ENCODE measurements at regions not wholly inside any gene's neighbourhood (a gene's known extent, or its start where the extent isn't known, plus 50 kb on each side); places are given as distances from the start of the nearest gene placed in this dataset.

DNA sequence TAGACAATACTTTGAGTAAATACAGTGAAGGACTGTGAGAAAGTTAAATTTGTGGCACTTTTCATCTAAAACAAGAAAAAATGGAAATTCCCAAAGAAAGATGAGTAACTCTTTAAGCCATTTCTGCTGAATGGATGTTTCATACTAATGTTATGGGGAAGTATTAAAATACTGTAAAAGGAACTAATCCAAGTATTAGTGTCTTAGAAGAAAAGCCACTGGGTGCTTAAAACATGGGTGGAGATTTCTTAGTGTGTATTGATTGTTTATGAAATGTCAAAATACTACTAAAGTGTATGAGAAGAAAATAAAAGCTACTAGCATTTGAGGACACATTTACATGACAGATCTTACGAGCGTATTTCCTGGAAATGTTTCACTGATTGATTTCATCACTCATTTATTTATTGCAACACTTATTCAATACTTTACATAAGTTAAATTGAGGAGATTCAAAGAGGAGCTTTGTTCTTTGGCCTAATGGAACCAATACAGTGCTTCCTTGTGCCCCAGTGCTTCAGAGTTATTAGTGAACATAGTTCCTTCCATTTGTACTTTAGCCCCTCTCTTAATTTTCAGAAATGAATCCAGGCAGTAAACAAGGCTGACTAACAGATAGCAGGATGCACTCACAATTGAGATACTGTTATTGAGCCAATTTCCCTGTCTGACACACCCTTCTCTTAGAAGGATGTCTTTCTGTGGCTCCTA, 155.5 kb upstream of the AHR start:
- intact Hi-C loops (cut with micrococcal nuclease; ENCODE audit: unreplicated experiment) (loop anchor here (1.0 to 2.0 kb wide), 4 partner anchors 42 to 153 kb away; no protein-coding TSS in a partner anchor), in situ Hi-C loops (cut with HindIII; ENCODE audit: extremely low pct_ligation_motif_present, low pct_unique_long_range_greater_than_20kb) (no loop called here)
- ChIA-PET POLR2A (interaction anchor here (0.7 to 2.7 kb wide), 8 partner anchors 11 to 155 kb away, joined by 3 to 22 read pairs (median 5); partner anchors contain the start of gene AHR), CTCF (ENCODE audit: low intra/inter-chr PET ratio, low total read pairs) (no interaction called here)
- Histone ChIP-seq H4K20me1 (ENCODE audit: insufficient read depth, low read length) (no peaks in the 10 kb centered on the region), H3K4me1 (ENCODE audit: insufficient read depth, low read length) (peaks cover 66% of the 10 kb centered on the region), H3K4me2 (ENCODE audit: low read depth, low read length) (peak overlapping the region; percentile 65), H3K9me3 (ENCODE audit: low read length) (no peaks in the 10 kb centered on the region), H3K9ac (ENCODE audit: insufficient read depth, low read depth, low read length) (peak overlapping the region; percentile 57), H3K4me3 (replicated peaks in 1 of 3; ENCODE audit: insufficient read depth in 1 of 3, low read depth in 2 of 3, low read length in 3 of 3) (peak overlapping the region in 2 of 3 experiments; percentile 38 to 42; a peak in 3 of 6 replicates), H3K27ac (ENCODE audit: extremely low read length, insufficient read depth, low read length) (peak overlapping the region; percentile 80), H2AFZ (ENCODE audit: low read length) (peak overlapping the region; percentile 17), H3K27me3 (ENCODE audit: control insufficient read depth in 1 of 2, insufficient read depth in 2 of 2, low read length in 2 of 2) (no peaks in the 10 kb centered on the region), H3K36me3 (replicated peaks in 1 of 2; ENCODE audit: control insufficient read depth in 1 of 2, insufficient read depth in 2 of 2, low read length in 2 of 2) (no peaks in the 10 kb centered on the region), H3K79me2 (ENCODE audit: insufficient read depth, low read length) (no peaks in the 10 kb centered on the region)
- WGBS (ENCODE audit: low lambda C conversion rate), result 13% methylated on average over 2 of the region's 2 CpGs
- peak; percentile 97 for ATAC-seq
- BruUV-seq (replicated peaks), result TSS peak; percentile 66
- peak; percentile 42 for FAIRE-seq
- peak; percentile 92 for DNase-seq (ENCODE audit: low spot score)
- TF ChIP-seq NFIC (IDR thresholded peaks at IDR 0.05; ENCODE audit: low read length) (peak; percentile 73; the same call in 1 of the 2 replicates), MED1 (CRISPR knock-in tag; IDR thresholded peaks at IDR 0.05) (peak; percentile 82), SOX13 (IDR thresholded peaks at IDR 0.05) (no peak), SOX13 (CRISPR knock-in tag; conservative IDR thresholded peaks at IDR 0.05 in 1 of 2, IDR thresholded peaks at IDR 0.05 in 1 of 2) (peak in 1 of 2 experiments; percentile 83; a peak in 1 of 4 replicates), RARA (CRISPR knock-in tag; IDR thresholded peaks at IDR 0.05) (peak; percentile 36; the same call in 1 of the 2 replicates), HNF4G (IDR thresholded peaks at IDR 0.05; ENCODE audit: borderline replicate concordance, low read depth, low read length) (peak; percentile 36; the same call in 1 of the 2 replicates), HNF4G (CRISPR knock-in tag; IDR thresholded peaks at IDR 0.05; ENCODE audit: borderline replicate concordance, low read depth) (no peak), TCF12 (IDR thresholded peaks at IDR 0.05) (no peak), TCF12 (CRISPR knock-in tag; IDR thresholded peaks at IDR 0.05) (no peak), TCF7L2 (IDR thresholded peaks at IDR 0.05; ENCODE audit: low read depth, low read length) (no peak; the same call in 1 of the 2 replicates), ZNF24 (IDR thresholded peaks at IDR 0.05) (no peak), U2AF1 (optimal IDR thresholded peaks at IDR 0.05; ENCODE audit: low read depth, low read length) (no peak), FOXK2 (IDR thresholded peaks at IDR 0.05) (peak; percentile 74; the same call in 1 of the 2 replicates), HDAC2 (CRISPR knock-in tag; IDR thresholded peaks at IDR 0.05) (peak; percentile 60; the same call in 1 of the 2 replicates)
- TF ChIP-seq, protein P1, sequence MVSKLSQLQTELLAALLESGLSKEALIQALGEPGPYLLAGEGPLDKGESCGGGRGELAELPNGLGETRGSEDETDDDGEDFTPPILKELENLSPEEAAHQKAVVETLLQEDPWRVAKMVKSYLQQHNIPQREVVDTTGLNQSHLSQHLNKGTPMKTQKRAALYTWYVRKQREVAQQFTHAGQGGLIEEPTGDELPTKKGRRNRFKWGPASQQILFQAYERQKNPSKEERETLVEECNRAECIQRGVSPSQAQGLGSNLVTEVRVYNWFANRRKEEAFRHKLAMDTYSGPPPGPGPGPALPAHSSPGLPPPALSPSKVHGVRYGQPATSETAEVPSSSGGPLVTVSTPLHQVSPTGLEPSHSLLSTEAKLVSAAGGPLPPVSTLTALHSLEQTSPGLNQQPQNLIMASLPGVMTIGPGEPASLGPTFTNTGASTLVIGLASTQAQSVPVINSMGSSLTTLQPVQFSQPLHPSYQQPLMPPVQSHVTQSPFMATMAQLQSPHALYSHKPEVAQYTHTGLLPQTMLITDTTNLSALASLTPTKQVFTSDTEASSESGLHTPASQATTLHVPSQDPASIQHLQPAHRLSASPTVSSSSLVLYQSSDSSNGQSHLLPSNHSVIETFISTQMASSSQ (IDR thresholded peaks at IDR 0.05; ENCODE audit: low read depth), result peak; percentile 52
- TF ChIP-seq, protein P1 (CRISPR knock-in tag; IDR thresholded peaks at IDR 0.05; ENCODE audit: borderline replicate concordance), result no peak; the same call in 1 of the 2 replicates
- TF ChIP-seq, protein P2, sequence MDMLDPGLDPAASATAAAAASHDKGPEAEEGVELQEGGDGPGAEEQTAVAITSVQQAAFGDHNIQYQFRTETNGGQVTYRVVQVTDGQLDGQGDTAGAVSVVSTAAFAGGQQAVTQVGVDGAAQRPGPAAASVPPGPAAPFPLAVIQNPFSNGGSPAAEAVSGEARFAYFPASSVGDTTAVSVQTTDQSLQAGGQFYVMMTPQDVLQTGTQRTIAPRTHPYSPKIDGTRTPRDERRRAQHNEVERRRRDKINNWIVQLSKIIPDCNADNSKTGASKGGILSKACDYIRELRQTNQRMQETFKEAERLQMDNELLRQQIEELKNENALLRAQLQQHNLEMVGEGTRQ (IDR thresholded peaks at IDR 0.05; ENCODE audit: low read depth, low read length), result no peak
- TF ChIP-seq, protein P2 (CRISPR knock-in tag; IDR thresholded peaks at IDR 0.05; ENCODE audit: borderline replicate concordance), result no peak

Measured in HepG2 (cell line).